ENCODE measurements at regions not wholly inside any gene's neighbourhood (a gene's known extent, or its start where the extent isn't known, plus 50 kb on each side); places are given as distances from the start of the nearest gene placed in this dataset.

- TF ChIP-seq, protein P1, sequence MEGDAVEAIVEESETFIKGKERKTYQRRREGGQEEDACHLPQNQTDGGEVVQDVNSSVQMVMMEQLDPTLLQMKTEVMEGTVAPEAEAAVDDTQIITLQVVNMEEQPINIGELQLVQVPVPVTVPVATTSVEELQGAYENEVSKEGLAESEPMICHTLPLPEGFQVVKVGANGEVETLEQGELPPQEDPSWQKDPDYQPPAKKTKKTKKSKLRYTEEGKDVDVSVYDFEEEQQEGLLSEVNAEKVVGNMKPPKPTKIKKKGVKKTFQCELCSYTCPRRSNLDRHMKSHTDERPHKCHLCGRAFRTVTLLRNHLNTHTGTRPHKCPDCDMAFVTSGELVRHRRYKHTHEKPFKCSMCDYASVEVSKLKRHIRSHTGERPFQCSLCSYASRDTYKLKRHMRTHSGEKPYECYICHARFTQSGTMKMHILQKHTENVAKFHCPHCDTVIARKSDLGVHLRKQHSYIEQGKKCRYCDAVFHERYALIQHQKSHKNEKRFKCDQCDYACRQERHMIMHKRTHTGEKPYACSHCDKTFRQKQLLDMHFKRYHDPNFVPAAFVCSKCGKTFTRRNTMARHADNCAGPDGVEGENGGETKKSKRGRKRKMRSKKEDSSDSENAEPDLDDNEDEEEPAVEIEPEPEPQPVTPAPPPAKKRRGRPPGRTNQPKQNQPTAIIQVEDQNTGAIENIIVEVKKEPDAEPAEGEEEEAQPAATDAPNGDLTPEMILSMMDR (conservative IDR thresholded peaks at IDR 0.05): no peak
- no peak for TF ChIP-seq ZFX (IDR thresholded peaks at IDR 0.05)
These were observed 138.5 kb upstream of the SYT6 start for GRCh38 chr1:114292194-114292593.

Measured in C4-2B (cell line).